IMR-90 (cell line): ENCODE measurements at regions not wholly inside any gene's neighbourhood (a gene's known extent, or its start where the extent isn't known, plus 50 kb on each side); places are given as distances from the start of the nearest gene placed in this dataset.

Experiments used
- ATAC-seq: fragments of 200-7000 bp; cut with Tn5 transposase; 2 replicates; pipeline ENCODE4 v1.9.1; 2020; ENCODE audit warnings: low read depth, mild to moderate bottlenecking, moderate library complexity
- BruUV-seq: library from RNA; stranded (reverse); fragments of 400-500 nt; replicated peaks from 2 replicates; lab custom pipeline; 2021; lab: Mats Ljungman, UMichigan
- CTCF ChIA-PET: fragments of 300-600 bp; formaldehyde crosslinking; extraction: SDS; loops from one replicate; lab custom pipeline; 2021; ENCODE audit warnings: antibody characterized with exemption; lab: Yijun Ruan, JAX
- POLR2A ChIA-PET: fragments of 300-600 bp; sonication (Branson Sonifier 250); formaldehyde crosslinking; loops from one replicate; lab custom pipeline; 2022; ENCODE audit warnings: antibody characterized with exemption; ENCODE audit not compliant: unreplicated experiment; lab: Charles Lee
- DNase-seq: peaks from one replicate; pipeline ENCODE4 v3.0.0; 2013
- H2AFZ ChIP-seq: replicated peaks from 2 replicates; pipeline ENCODE3; 2013; ENCODE audit warnings: low read length, mild to moderate bottlenecking; ENCODE audit not compliant: poor library complexity
- H2AK5ac ChIP-seq: 2 replicates; pipeline ENCODE4 v1.6.1; 2013; ENCODE audit warnings: low read depth, low read length, inconsistent platforms
- H2AK9ac ChIP-seq: replicated peaks from 2 replicates; pipeline ENCODE3; 2013; ENCODE audit warnings: mild to moderate bottlenecking, low read depth, low read length, moderate library complexity; ENCODE audit not compliant: poor library complexity
- H2BK120ac ChIP-seq: 2 replicates; pipeline ENCODE4 v1.6.1; 2013; ENCODE audit warnings: low read depth, low read length, inconsistent platforms
- H2BK15ac ChIP-seq: 3 replicates; pipeline ENCODE4 v1.6.1; 2013; ENCODE audit warnings: low read depth, low read length, inconsistent platforms
- H2BK20ac ChIP-seq: 2 replicates; pipeline ENCODE4 v1.6.1; 2013; ENCODE audit warnings: low read depth, mild to moderate bottlenecking, inconsistent platforms, low read length, moderate library complexity
- H2BK5ac ChIP-seq: 2 replicates; pipeline ENCODE4 v1.6.1; 2013; ENCODE audit warnings: mild to moderate bottlenecking, low read depth, low read length, inconsistent platforms; ENCODE audit not compliant: poor library complexity, severe bottlenecking
- H3K14ac ChIP-seq: replicated peaks from 2 replicates; pipeline ENCODE4 v1.6.1; 2013; ENCODE audit warnings: low read depth, low read length, inconsistent platforms
- H3K18ac ChIP-seq: 2 replicates; pipeline ENCODE4 v1.6.1; 2013; ENCODE audit warnings: low read depth, low read length, control low read depth
- H3K23ac ChIP-seq: 2 replicates; pipeline ENCODE4 v1.6.1; 2013; ENCODE audit warnings: low read depth, low read length, inconsistent platforms
- H3K27ac ChIP-seq: 2 replicates; pipeline ENCODE4 v1.5.1; 2013; ENCODE audit warnings: mild to moderate bottlenecking, control low read depth, low read length; ENCODE audit not compliant: insufficient read depth
- H3K27me3 ChIP-seq: 2 replicates; pipeline ENCODE4 v1.6.1; 2013; ENCODE audit warnings: low read length; ENCODE audit not compliant: control insufficient read depth, insufficient read depth
- H3K36me3 ChIP-seq: 2 replicates; pipeline ENCODE4 v1.6.1; 2013; ENCODE audit warnings: low read length, mixed read lengths; ENCODE audit not compliant: control insufficient read depth, insufficient read depth
- H3K4ac ChIP-seq: 2 replicates; pipeline ENCODE4 v1.6.1; 2013; ENCODE audit warnings: low read depth, low read length, inconsistent platforms
- H3K4me1 ChIP-seq: 2 replicates; pipeline ENCODE4 v1.6.1; 2013; ENCODE audit warnings: low read length, mixed read lengths; ENCODE audit not compliant: control insufficient read depth, insufficient read depth
- H3K4me2 ChIP-seq: 2 replicates; pipeline ENCODE4 v1.6.1; 2013; ENCODE audit warnings: low read depth, mild to moderate bottlenecking, control low read depth, low read length, moderate library complexity
- H3K4me3 ChIP-seq: 2 replicates; pipeline ENCODE4 v1.5.1; 2013; ENCODE audit warnings: low read depth, mild to moderate bottlenecking, control low read depth, low read length, moderate library complexity; ENCODE audit not compliant: insufficient read depth
- H3K56ac ChIP-seq: 2 replicates; pipeline ENCODE4 v1.6.1; 2013; ENCODE audit warnings: low read length, inconsistent platforms; ENCODE audit not compliant: insufficient read depth; ENCODE audit errors: extremely low read depth
- H3K79me1 ChIP-seq, 2 experiments: 2 replicates each; pipeline ENCODE4 v1.6.1; 2013; ENCODE audit warnings: low read length in 2 of 2, inconsistent platforms in 1 of 2, low read depth in 1 of 2
- H3K9ac ChIP-seq: 2 replicates; pipeline ENCODE4 v1.6.1; 2013; ENCODE audit warnings: low read depth, low read length, control low read depth
- H3K9me1 ChIP-seq: 2 replicates; pipeline ENCODE4 v1.6.1; 2013; ENCODE audit warnings: low read length, inconsistent platforms; ENCODE audit not compliant: insufficient read depth
- H3K9me3 ChIP-seq: 2 replicates; pipeline ENCODE4 v1.6.1; 2013; ENCODE audit warnings: low read length; ENCODE audit not compliant: control insufficient read depth, insufficient read depth
- H4K20me1 ChIP-seq: 2 replicates; pipeline ENCODE4 v1.6.1; 2013; ENCODE audit warnings: low read length, inconsistent platforms; ENCODE audit not compliant: insufficient read depth
- H4K5ac ChIP-seq: 2 replicates; pipeline ENCODE4 v1.6.1; 2013; ENCODE audit warnings: mild to moderate bottlenecking, low read depth, low read length, control low read depth
- H4K8ac ChIP-seq, 2 experiments: 2 replicates each; pipeline ENCODE4 v1.6.1; 2013; ENCODE audit warnings: low read depth in 2 of 2, low read length in 2 of 2, control low read depth in 1 of 2, inconsistent platforms in 1 of 2
- H4K91ac ChIP-seq: 2 replicates; pipeline ENCODE4 v1.6.1; 2013; ENCODE audit warnings: low read depth, low read length, inconsistent platforms; ENCODE audit not compliant: insufficient read depth
- BHLHE40 ChIP-seq: fragments of 150-350 bp; IDR thresholded peaks from 2 replicates; pipeline ENCODE4 v1.6.1; 2016; ENCODE audit warnings: mild to moderate bottlenecking, low read depth, low read length
- CEBPB ChIP-seq: IDR thresholded peaks from 2 replicates; pipeline ENCODE4 v1.6.1; 2012; ENCODE audit warnings: low read depth, low read length, improper control_type of control experiment
- CHD1 ChIP-seq: IDR thresholded peaks from 2 replicates; pipeline ENCODE4 v1.6.1; 2012; ENCODE audit warnings: low read depth, low read length, improper control_type of control experiment
- CTCF ChIP-seq: conservative IDR thresholded peaks from 2 replicates; pipeline ENCODE4 v1.5.1; 2012; ENCODE audit warnings: mild to moderate bottlenecking, low read depth, low read length, improper control_type of control experiment
- ELK1 ChIP-seq: fragments of 150-350 bp; IDR thresholded peaks from 2 replicates; pipeline ENCODE4 v1.6.1; 2016; ENCODE audit warnings: low read depth, mild to moderate bottlenecking, low read length, moderate library complexity, borderline replicate concordance
- FOS ChIP-seq: fragments of 150-350 bp; IDR thresholded peaks from 2 replicates; pipeline ENCODE4 v1.6.1; 2016; ENCODE audit warnings: low read depth, low read length
- MAFK ChIP-seq: IDR thresholded peaks from 2 replicates; pipeline ENCODE4 v1.6.1; 2012; ENCODE audit warnings: low read depth, low read length, improper control_type of control experiment
- MAZ ChIP-seq: IDR thresholded peaks from 2 replicates; pipeline ENCODE4 v1.6.1; 2012; ENCODE audit warnings: low read depth, mild to moderate bottlenecking, low read length, improper control_type of control experiment, moderate library complexity, borderline replicate concordance
- MXI1 ChIP-seq: IDR thresholded peaks from 2 replicates; pipeline ENCODE4 v1.6.1; 2012; ENCODE audit warnings: low read depth, mild to moderate bottlenecking, low read length, moderate library complexity, borderline replicate concordance
- NFE2L2 ChIP-seq: fragments of 150-350 bp; IDR thresholded peaks from 2 replicates; pipeline ENCODE4 v1.6.1; 2016; ENCODE audit warnings: low read depth, mild to moderate bottlenecking, low read length
- RAD21 ChIP-seq: IDR thresholded peaks from 2 replicates; pipeline ENCODE4 v1.6.1; 2012; ENCODE audit warnings: low read length, improper control_type of control experiment
- RCOR1 ChIP-seq: IDR thresholded peaks from 2 replicates; pipeline ENCODE4 v1.6.1; 2012; ENCODE audit warnings: mild to moderate bottlenecking, low read length, improper control_type of control experiment; ENCODE audit not compliant: insufficient replicate concordance
- RFX5 ChIP-seq: IDR thresholded peaks from 2 replicates; pipeline ENCODE4 v1.8.0; 2012; ENCODE audit warnings: low read depth, mild to moderate bottlenecking, low read length, moderate library complexity
- WGBS, 2 experiments: methylation state at CpG; one replicate each; pipeline versions ENCODE4 v1.1.5 to v1.1.7; 2013; ENCODE audit warnings: missing lambda C conversion rate in 2 of 2; ENCODE audit not compliant: insufficient read length in 1 of 2; ENCODE audit errors: extremely low coverage in 2 of 2; 5-methylcytosine and 5-hydroxymethylcytosine counted together
- dilution Hi-C: fragments of 300-500 bp; cut with HindIII; formaldehyde crosslinking; loops from one replicate; pipeline ENCODE4 v1.14.3; 2018; ENCODE audit warnings: low sequenced_read_pairs; ENCODE audit not compliant: unreplicated experiment
- in situ Hi-C: fragments of 300-500 bp; cut with MboI; formaldehyde crosslinking; loops from 3 replicates; pipeline ENCODE4 v1.14.3; 2019; ENCODE audit warnings: low sequenced_read_pairs, inconsistent platforms, mixed read lengths
- intact Hi-C: fragments of 100-400 bp; cut with micrococcal nuclease; formaldehyde crosslinking; loops from 2 replicates; pipeline ENCODE4 v1.10.0; 2022
- TF ChIP-seq, protein P1 (sequence below): fragments of 150-350 bp; IDR thresholded peaks from 2 replicates; pipeline ENCODE4 v1.6.1; 2017; ENCODE audit warnings: mild to moderate bottlenecking, antibody characterized with exemption, low read length, low read depth

DNA sequence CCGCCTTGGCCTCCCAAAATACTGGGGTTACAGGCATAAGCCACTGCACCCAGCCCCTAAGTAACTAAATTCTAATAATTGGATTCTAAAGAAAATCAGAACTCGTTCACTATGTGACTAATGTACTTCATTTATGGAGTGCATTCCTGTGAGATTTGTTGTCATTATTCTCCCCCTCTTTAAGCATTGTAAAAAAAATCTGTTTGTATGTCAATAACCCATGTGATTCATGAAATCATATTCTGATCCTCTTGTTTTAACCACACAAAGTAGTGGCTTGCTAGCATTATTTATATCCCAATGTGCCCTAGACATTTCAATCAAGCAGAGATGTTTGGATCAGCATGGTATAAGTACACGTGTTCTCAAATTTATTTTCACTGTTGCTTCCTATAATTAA, 78.2 kb upstream of the OSBPL8 start:
- no peaks in the 10 kb centered on the region for H3K79me1 ChIP-seq
- peaks cover 11% of the 10 kb centered on the region; the same call in 1 of the 2 replicates for H3K4me1 ChIP-seq
- H3K4ac ChIP-seq: peak overlapping the region; percentile 37

More for the DNA sequence above, 78.2 kb upstream of the OSBPL8 start:
- Histone ChIP-seq H3K4me2 (no peak overlapping the region; the same call in 1 of the 2 replicates), H3K18ac (no peak overlapping the region), H3K14ac (no peak overlapping the region), H3K9ac (no peak overlapping the region), H3K27me3 (no peaks in the 10 kb centered on the region), H2BK15ac (no peak overlapping the region), H2BK20ac (no peak overlapping the region), H3K56ac (no peak overlapping the region), H4K91ac (no peak overlapping the region), H3K9me3 (no peaks in the 10 kb centered on the region), H3K23ac (no peak overlapping the region), H4K20me1 (no peaks in the 10 kb centered on the region), H2AK5ac (no peak overlapping the region), H3K27ac (no peak overlapping the region), H3K36me3 (no peaks in the 10 kb centered on the region), H2AFZ (no peak overlapping the region), H2BK5ac (peak overlapping the region; percentile 45), H4K5ac (no peak overlapping the region), H4K8ac (peak overlapping the region in 1 of 2 experiments; percentile 53; a peak in 1 of 4 replicates), H2AK9ac (no peak overlapping the region), H2BK120ac (0 out of 2 replicates have a peak overlapping the region, but pooled peaks have one; percentile 73), H3K4me3 (no peak overlapping the region), H3K9me1 (peaks cover 11% of the 10 kb centered on the region)
- WGBS, 2 experiments: no CpG with 5 or more reads among the region's 3 CpGs
- in situ Hi-C loops: no loop called here
- peak; percentile 65 for ATAC-seq
- intact Hi-C loops: no loop called here
- POLR2A ChIA-PET: no interaction called here
- CTCF ChIA-PET: interaction anchor here (2.4 kb wide), 1 partner anchor 9 kb away, joined by 5 read pairs; no protein-coding TSS in a partner anchor
- dilution Hi-C loops: no loop called here
- TF ChIP-seq BHLHE40: no peak
- TF ChIP-seq CTCF: no peak
- TF ChIP-seq FOS: no peak
- no peak for TF ChIP-seq RAD21
- no peak for TF ChIP-seq MAZ
- TF ChIP-seq CHD1: no peak
- no peak for TF ChIP-seq CEBPB
- no peak for TF ChIP-seq MXI1
- TF ChIP-seq RFX5: no peak
- TF ChIP-seq, protein P1, sequence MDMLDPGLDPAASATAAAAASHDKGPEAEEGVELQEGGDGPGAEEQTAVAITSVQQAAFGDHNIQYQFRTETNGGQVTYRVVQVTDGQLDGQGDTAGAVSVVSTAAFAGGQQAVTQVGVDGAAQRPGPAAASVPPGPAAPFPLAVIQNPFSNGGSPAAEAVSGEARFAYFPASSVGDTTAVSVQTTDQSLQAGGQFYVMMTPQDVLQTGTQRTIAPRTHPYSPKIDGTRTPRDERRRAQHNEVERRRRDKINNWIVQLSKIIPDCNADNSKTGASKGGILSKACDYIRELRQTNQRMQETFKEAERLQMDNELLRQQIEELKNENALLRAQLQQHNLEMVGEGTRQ: no peak
- no peak for TF ChIP-seq ELK1
- TF ChIP-seq RCOR1: no peak
- TF ChIP-seq MAFK: no peak
- TF ChIP-seq NFE2L2: no peak
- BruUV-seq: no TSS peak
- DNase-seq: peak; percentile 76
